ENCODE measurements at regions not wholly inside any gene's neighbourhood (a gene's known extent, or its start where the extent isn't known, plus 50 kb on each side); places are given as distances from the start of the nearest gene placed in this dataset.

DNA sequence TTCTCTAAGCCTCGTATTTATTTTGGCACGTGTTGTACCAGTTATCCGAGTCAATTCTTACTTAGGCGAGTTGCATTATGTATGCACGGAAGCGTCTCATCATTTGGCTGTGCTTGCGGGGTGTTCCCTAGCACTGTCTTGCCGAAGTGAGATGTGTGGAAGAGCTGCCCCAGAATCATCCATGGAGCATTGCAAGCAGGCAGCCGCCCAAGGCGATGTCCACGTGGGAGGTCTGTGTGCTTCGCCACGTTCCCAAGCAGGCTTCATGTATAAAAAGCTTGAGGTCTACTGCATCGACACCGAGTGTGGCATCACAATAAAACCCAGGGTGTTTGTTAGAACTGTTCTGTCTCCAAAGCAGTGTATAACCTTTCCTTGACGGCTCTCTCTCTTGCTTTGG is 849.9 kb downstream of the DCDC2C start:
- no peaks in the 10 kb centered on the region for H3K36me3 ChIP-seq
- no peak overlapping the region for H3K4me3 ChIP-seq
- intact Hi-C loops (cut with DNase I) = no loop called here
- WGBS = 47% methylated on average over 16 of the region's 16 CpGs
- no peak overlapping the region for H3K27ac ChIP-seq (replicated peaks in 1 of 4)
- no peaks in the 10 kb centered on the region for H3K4me1 ChIP-seq
- H3K27me3 ChIP-seq = no peaks in the 10 kb centered on the region
- DNase-seq (ENCODE audit: extremely low spot score) = no peak
- TF ChIP-seq POLR2A (IDR thresholded peaks at IDR 0.05; ENCODE audit: low read depth) = no peak
- TF ChIP-seq, protein P1, sequence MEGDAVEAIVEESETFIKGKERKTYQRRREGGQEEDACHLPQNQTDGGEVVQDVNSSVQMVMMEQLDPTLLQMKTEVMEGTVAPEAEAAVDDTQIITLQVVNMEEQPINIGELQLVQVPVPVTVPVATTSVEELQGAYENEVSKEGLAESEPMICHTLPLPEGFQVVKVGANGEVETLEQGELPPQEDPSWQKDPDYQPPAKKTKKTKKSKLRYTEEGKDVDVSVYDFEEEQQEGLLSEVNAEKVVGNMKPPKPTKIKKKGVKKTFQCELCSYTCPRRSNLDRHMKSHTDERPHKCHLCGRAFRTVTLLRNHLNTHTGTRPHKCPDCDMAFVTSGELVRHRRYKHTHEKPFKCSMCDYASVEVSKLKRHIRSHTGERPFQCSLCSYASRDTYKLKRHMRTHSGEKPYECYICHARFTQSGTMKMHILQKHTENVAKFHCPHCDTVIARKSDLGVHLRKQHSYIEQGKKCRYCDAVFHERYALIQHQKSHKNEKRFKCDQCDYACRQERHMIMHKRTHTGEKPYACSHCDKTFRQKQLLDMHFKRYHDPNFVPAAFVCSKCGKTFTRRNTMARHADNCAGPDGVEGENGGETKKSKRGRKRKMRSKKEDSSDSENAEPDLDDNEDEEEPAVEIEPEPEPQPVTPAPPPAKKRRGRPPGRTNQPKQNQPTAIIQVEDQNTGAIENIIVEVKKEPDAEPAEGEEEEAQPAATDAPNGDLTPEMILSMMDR (IDR thresholded peaks at IDR 0.05) = no peak
- no peak for TF ChIP-seq EP300 (IDR thresholded peaks at IDR 0.05)
- H3K9me3 ChIP-seq = no peaks in the 10 kb centered on the region

DNA sequence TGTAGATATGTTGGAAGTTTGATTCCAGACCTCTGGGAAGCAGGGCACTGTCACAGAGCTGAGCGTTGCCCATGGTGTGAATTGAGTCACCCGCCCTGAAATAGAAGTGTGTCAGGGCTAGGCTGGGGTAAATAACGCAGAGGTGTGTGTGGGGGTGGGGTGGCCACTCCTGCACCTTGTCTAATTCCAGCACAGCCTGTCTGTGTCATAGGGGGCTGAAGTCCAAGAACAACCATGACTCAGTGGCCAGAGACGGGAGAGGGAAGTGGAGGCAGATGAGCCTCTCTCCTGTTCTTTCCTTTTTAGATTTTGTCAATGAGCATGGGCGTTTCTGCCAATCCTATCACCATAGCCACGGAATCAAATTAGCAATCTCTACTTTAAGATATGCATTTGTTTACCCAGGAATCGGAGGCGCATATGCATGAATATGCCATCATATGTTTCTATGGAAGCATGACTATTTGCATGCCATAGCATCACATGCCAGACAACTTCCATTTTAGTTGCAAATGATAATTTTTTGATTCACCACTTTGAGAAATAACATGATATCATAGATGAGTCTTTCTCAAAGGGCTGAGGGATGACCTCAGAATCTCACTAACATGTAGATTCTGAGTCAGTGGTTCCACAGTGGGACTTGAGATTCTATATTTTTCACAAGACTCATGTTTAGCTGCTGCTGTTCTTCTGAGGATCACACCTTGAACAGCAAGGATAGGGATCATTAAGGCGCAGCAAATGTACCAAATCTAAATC is 852.9 kb downstream of the DCDC2C start:
- no peak for DNase-seq (ENCODE audit: extremely low spot score)
- intact Hi-C loops (cut with DNase I) = no loop called here
- no peaks in the 10 kb centered on the region for H3K36me3 ChIP-seq
- H3K27me3 ChIP-seq = no peaks in the 10 kb centered on the region
- no peaks in the 10 kb centered on the region for H3K4me1 ChIP-seq
- H3K4me3 ChIP-seq = no peak overlapping the region
- no peak for TF ChIP-seq POLR2AphosphoS5 (IDR thresholded peaks at IDR 0.05)
- TF ChIP-seq EP300 (IDR thresholded peaks at IDR 0.05) = no peak
- no peak for TF ChIP-seq POLR2A (IDR thresholded peaks at IDR 0.05; ENCODE audit: low read depth)
- TF ChIP-seq, protein P1 (IDR thresholded peaks at IDR 0.05) = no peak
- 80% methylated on average over 9 of the region's 9 CpGs for WGBS
- no peaks in the 10 kb centered on the region for H3K9me3 ChIP-seq
- no peak overlapping the region for H3K27ac ChIP-seq (replicated peaks in 1 of 4)

DNA sequence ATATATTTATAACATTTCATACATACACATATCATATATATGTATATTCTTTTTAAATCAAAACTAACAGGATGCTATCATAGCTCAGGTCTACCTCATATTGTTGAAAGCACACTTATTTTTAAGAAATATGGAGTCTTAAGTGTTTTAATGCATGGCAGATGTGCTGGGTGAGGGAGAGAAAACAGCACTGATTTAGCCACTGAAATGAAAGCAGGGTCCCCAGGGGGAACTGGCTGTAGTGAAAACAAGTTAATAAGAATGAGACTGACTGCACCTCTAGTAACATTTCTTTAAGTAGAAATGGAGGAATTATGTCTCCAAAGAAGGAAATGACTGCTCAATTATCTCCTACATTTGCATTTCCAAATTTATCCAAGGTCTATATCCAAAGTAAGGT is 857.8 kb downstream of the DCDC2C start:
- no peak for TF ChIP-seq EP300 (IDR thresholded peaks at IDR 0.05)
- TF ChIP-seq, protein P1 (IDR thresholded peaks at IDR 0.05) = no peak
- no peak for TF ChIP-seq POLR2AphosphoS5 (IDR thresholded peaks at IDR 0.05)
- TF ChIP-seq POLR2A (IDR thresholded peaks at IDR 0.05; ENCODE audit: low read depth) = no peak
- Histone ChIP-seq H3K4me3 (no peak overlapping the region), H3K27me3 (no peaks in the 10 kb centered on the region), H3K27ac (replicated peaks in 1 of 4) (no peak overlapping the region), H3K9me3 (no peaks in the 10 kb centered on the region), H3K36me3 (no peaks in the 10 kb centered on the region), H3K4me1 (no peaks in the 10 kb centered on the region)
- no peak for DNase-seq (ENCODE audit: extremely low spot score)
- intact Hi-C loops (cut with DNase I) = no loop called here

DNA sequence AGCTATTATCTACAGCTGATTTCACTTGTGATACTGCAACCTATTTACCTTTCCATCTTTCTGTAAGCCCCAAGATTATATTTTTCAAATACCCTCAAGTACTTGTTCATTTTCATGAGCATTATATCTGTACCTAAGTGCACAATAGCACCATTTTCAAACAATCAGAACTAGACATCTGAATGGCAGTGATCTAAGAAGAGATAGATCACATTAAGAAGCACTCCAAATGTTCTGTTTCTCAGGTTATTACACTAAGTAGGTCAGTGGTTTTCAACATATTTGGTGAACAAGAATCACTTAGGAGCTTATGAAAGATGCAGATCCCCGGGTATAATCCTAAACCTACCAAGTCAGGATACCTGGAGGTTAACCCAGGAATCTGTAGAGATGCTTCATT is 872.7 kb downstream of the DCDC2C start:
- Histone ChIP-seq H3K9me3 (peaks cover 0 to 8% (median 3%) of the 10 kb centered on the region in 4 donors), H3K36me3 (no peaks in the 10 kb centered on the region), H3K27me3 (no peaks in the 10 kb centered on the region), H3K4me3 (no peak overlapping the region), H3K4me1 (no peaks in the 10 kb centered on the region), H3K27ac (replicated peaks in 1 of 4) (no peak overlapping the region)
- 74% methylated on average over 1 of the region's 1 CpG for WGBS
- no peak for DNase-seq (ENCODE audit: extremely low spot score)
- intact Hi-C loops (cut with DNase I) = no loop called here
- TF ChIP-seq POLR2A (IDR thresholded peaks at IDR 0.05; ENCODE audit: low read depth) (no peak), EP300 (IDR thresholded peaks at IDR 0.05) (no peak), POLR2AphosphoS5 (IDR thresholded peaks at IDR 0.05) (no peak)
- TF ChIP-seq, protein P1 (IDR thresholded peaks at IDR 0.05) = no peak

DNA sequence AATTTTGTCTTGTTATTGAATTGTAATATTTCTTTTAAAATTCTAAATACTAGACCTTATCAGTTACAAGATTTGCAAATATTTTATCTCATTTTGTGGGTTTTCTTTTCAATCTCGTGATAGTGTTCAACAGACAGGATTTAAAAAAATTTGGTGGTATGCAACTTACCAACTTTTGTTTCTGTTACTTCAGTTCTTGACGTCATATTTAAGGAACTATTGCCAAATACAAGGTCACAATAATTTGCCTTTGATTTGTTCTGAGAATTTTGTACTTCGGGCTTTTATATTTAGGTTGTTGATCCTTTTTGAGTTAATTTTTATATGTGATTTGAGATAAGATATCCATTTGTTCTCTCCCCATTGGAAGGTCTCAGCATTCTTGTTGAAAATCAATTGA is 876.6 kb downstream of the DCDC2C start:
- whole genome bisulfite sequencing = 81% methylated on average over 3 of the region's 3 CpGs
- no peaks in the 10 kb centered on the region for H3K36me3 ChIP-seq
- TF ChIP-seq POLR2AphosphoS5 (IDR thresholded peaks at IDR 0.05) = no peak
- H3K4me3 ChIP-seq = no peak overlapping the region
- H3K27me3 ChIP-seq = no peaks in the 10 kb centered on the region
- H3K9me3 ChIP-seq = no peaks in the 10 kb centered on the region
- no peak for DNase-seq (ENCODE audit: extremely low spot score)
- intact Hi-C loops (cut with DNase I) = no loop called here
- no peaks in the 10 kb centered on the region for H3K4me1 ChIP-seq
- H3K27ac ChIP-seq (replicated peaks in 1 of 4) = no peak overlapping the region
